SK-N-SH (cell line): ENCODE measurements at regions not wholly inside any gene's neighbourhood (a gene's known extent, or its start where the extent isn't known, plus 50 kb on each side); places are given as distances from the start of the nearest gene placed in this dataset.

Experiments used
- CTCF ChIA-PET: fragments of 300-600, 350-600 bp; formaldehyde crosslinking; extraction: SDS; loops from one replicate; lab custom pipeline; 2021; lab: Yijun Ruan, JAX
- POLR2A ChIA-PET: fragments of 350-600 bp; sonication (Branson Sonifier 250); formaldehyde crosslinking; extraction: SDS; loops from one replicate; lab custom pipeline; 2020; ENCODE audit warnings: antibody characterized with exemption, inconsistent platforms; lab: Yijun Ruan, JAX
- DNase-seq: peaks from one replicate; pipeline ENCODE4 v3.0.0; 2012
- H2AFZ ChIP-seq: fragments of 200-600 bp; sonication (generic); 2 replicates; pipeline ENCODE4 v1.8.1; 2016; ENCODE audit warnings: antibody characterized with exemption, mild to moderate bottlenecking, low read depth
- H3F3A ChIP-seq: fragments of 200-600 bp; sonication (generic); replicated peaks from 2 replicates; pipeline ENCODE3; 2016; ENCODE audit warnings: antibody characterized with exemption, mild to moderate bottlenecking; ENCODE audit not compliant: insufficient read depth
- H3K27ac ChIP-seq, 2 experiments: fragments of 200-500 bp in 1 of 2; fragments of 200-600 bp in 1 of 2; sonication (Bioruptor generic) in 1 of 2; sonication (generic), shearing (Covaris generic) in 1 of 2; 2 replicates each; pipeline versions ENCODE4 v1.5.1 to v1.6.1; 2014 to 2016; ENCODE audit warnings: low read depth in 2 of 2, inconsistent platforms in 1 of 2, low read length in 1 of 2, mild to moderate bottlenecking in 1 of 2, mixed read lengths in 1 of 2
- H3K27me3 ChIP-seq: fragments of 200-600 bp; sonication (generic), shearing (Covaris generic); 2 replicates; pipeline ENCODE4 v1.6.1; 2016; ENCODE audit warnings: mixed run types; ENCODE audit not compliant: insufficient read depth
- H3K36me3 ChIP-seq, 2 experiments: fragments of 200-500 bp in 1 of 2; fragments of 200-600 bp in 1 of 2; sonication (Bioruptor generic) in 1 of 2; sonication (generic) in 1 of 2; replicated peaks in 1 of 2; 2 replicates each; pipeline versions ENCODE3 to v1.5.1; 2014 to 2016; ENCODE audit warnings: low read length in 1 of 2, mild to moderate bottlenecking in 1 of 2; ENCODE audit not compliant: insufficient read depth in 2 of 2, control insufficient read depth in 1 of 2
- H3K4me1 ChIP-seq, 2 experiments: fragments of 200-500 bp in 1 of 2; fragments of 200-600 bp in 1 of 2; sonication (Bioruptor generic) in 1 of 2; sonication (generic), shearing (Covaris generic) in 1 of 2; 2 replicates each; pipeline versions ENCODE4 v1.5.1 to v1.6.1; 2014 to 2016; ENCODE audit warnings: low read depth in 1 of 2, low read length in 1 of 2, mixed run types in 1 of 2; ENCODE audit not compliant: insufficient read depth in 2 of 2, control insufficient read depth in 1 of 2
- H3K4me2 ChIP-seq: fragments of 200-600 bp; sonication (generic), shearing (Covaris generic); 2 replicates; pipeline ENCODE4 v1.6.1; 2017; ENCODE audit warnings: mixed run types
- H3K4me3 ChIP-seq, 2 experiments: fragments of 200-500 bp in 1 of 2; fragments of 200-600 bp in 1 of 2; sonication (Bioruptor generic) in 1 of 2; sonication (generic), shearing (Covaris generic) in 1 of 2; 2 replicates each; pipeline versions ENCODE4 v1.5.1 to v1.8.1; 2014 to 2016; ENCODE audit warnings: low read depth in 2 of 2, inconsistent platforms in 1 of 2, low read length in 1 of 2, mild to moderate bottlenecking in 1 of 2, mixed read lengths in 1 of 2, moderate library complexity in 1 of 2
- H3K79me2 ChIP-seq: fragments of 200-600 bp; sonication (generic); 2 replicates; pipeline ENCODE4 v1.8.1; 2017; ENCODE audit warnings: mild to moderate bottlenecking; ENCODE audit not compliant: insufficient read depth
- H3K9ac ChIP-seq: fragments of 200-600 bp; sonication (generic); 2 replicates; pipeline ENCODE4 v1.6.1; 2017; ENCODE audit warnings: mixed run types
- H3K9me2 ChIP-seq: fragments of 200-600 bp; sonication (generic); 2 replicates; pipeline ENCODE4 v1.6.1; 2017; ENCODE audit warnings: mixed run types
- H3K9me3 ChIP-seq: fragments of 200-600 bp; sonication (generic); 2 replicates; pipeline ENCODE4 v1.6.1; 2017; ENCODE audit warnings: mixed run types, mild to moderate bottlenecking, moderate library complexity
- H4K20me1 ChIP-seq: fragments of 200-600 bp; sonication (generic); 2 replicates; pipeline ENCODE4 v1.6.1; 2017; ENCODE audit warnings: mild to moderate bottlenecking, mixed run types; ENCODE audit not compliant: insufficient read depth
- CHD2 ChIP-seq: fragments of 150-350 bp; IDR thresholded peaks from 2 replicates; pipeline ENCODE4 v1.6.1; 2018; ENCODE audit warnings: low read length; ENCODE audit not compliant: partially characterized antibody
- CTCF ChIP-seq: fragments of 200-600 bp; sonication (generic); IDR thresholded peaks from 2 replicates; pipeline ENCODE4 v1.6.1; 2017; ENCODE audit warnings: antibody characterized with exemption, mild to moderate bottlenecking, moderate library complexity
- EZH2phosphoT487 ChIP-seq: fragments of 200-600 bp; sonication (generic); IDR thresholded peaks from 2 replicates; pipeline ENCODE4 v1.6.1; 2017; ENCODE audit warnings: low read depth, mixed run types, mild to moderate bottlenecking, antibody characterized with exemption, moderate library complexity, borderline replicate concordance
- FOXJ3 ChIP-seq: sonication (generic); formaldehyde crosslinking; IDR thresholded peaks from 2 replicates; pipeline ENCODE4 v1.5.1; 2020; ENCODE audit warnings: mild to moderate bottlenecking, missing genetic modification reagents
- GABPA ChIP-seq: IDR thresholded peaks from 2 replicates; pipeline ENCODE4 v1.4.0; 2012; ENCODE audit warnings: low read depth, mild to moderate bottlenecking
- JUND ChIP-seq: IDR thresholded peaks from 2 replicates; pipeline ENCODE4 v1.4.0; 2012
- MEF2A ChIP-seq: IDR thresholded peaks from 2 replicates; pipeline ENCODE4 v1.4.0; 2012; ENCODE audit warnings: low read depth, borderline replicate concordance
- NRF1 ChIP-seq: IDR thresholded peaks from 2 replicates; pipeline ENCODE4 v1.6.1; 2012; ENCODE audit warnings: low read depth, mild to moderate bottlenecking, low read length
- RAD21 ChIP-seq: IDR thresholded peaks from 2 replicates; pipeline ENCODE4 v1.6.1; 2012; ENCODE audit warnings: mild to moderate bottlenecking, low read length
- RCOR1 ChIP-seq: fragments of 150-350 bp; IDR thresholded peaks from 2 replicates; pipeline ENCODE4 v1.6.1; 2017; ENCODE audit warnings: antibody characterized with exemption, low read length
- RFX5 ChIP-seq: IDR thresholded peaks from 2 replicates; pipeline ENCODE4 v1.6.1; 2012; ENCODE audit warnings: mild to moderate bottlenecking, improper control_type of control experiment, low read length
- RXRA ChIP-seq: IDR thresholded peaks from 2 replicates; pipeline ENCODE4 v1.4.0; 2012; ENCODE audit warnings: low read depth, mild to moderate bottlenecking, borderline replicate concordance
- SIN3A ChIP-seq: IDR thresholded peaks from 2 replicates; pipeline ENCODE4 v1.6.1; 2012; ENCODE audit warnings: low read depth, mild to moderate bottlenecking, low read length, moderate library complexity, borderline replicate concordance
- TEAD4 ChIP-seq: IDR thresholded peaks from 2 replicates; pipeline ENCODE4 v1.4.0; 2012; ENCODE audit warnings: mild to moderate bottlenecking, borderline replicate concordance; ENCODE audit not compliant: insufficient read depth
- USF1 ChIP-seq: IDR thresholded peaks from 2 replicates; pipeline ENCODE4 v1.4.0; 2012; ENCODE audit warnings: low read depth, borderline replicate concordance
- USF2 ChIP-seq: fragments of 150-350 bp; IDR thresholded peaks from 2 replicates; pipeline ENCODE4 v1.6.1; 2017; ENCODE audit warnings: antibody characterized with exemption, low read length, low read depth, borderline replicate concordance
- WGBS: methylation state at CpG from one replicate; pipeline ENCODE4 v1.1.6; 2017; ENCODE audit warnings: low lambda C conversion rate; 5-methylcytosine and 5-hydroxymethylcytosine counted together
- TF ChIP-seq, protein P1 (sequence below): fragments of 150-350 bp; IDR thresholded peaks from 2 replicates; pipeline ENCODE4 v1.6.1; 2016; ENCODE audit warnings: mild to moderate bottlenecking, low read depth, low read length
- TF ChIP-seq, protein P2 (sequence below): IDR thresholded peaks from 2 replicates; pipeline ENCODE4 v1.4.0; 2012; ENCODE audit warnings: low read depth
- TF ChIP-seq, protein P3 (sequence below): IDR thresholded peaks from 2 replicates; pipeline ENCODE4 v1.6.1; 2012; ENCODE audit warnings: mild to moderate bottlenecking, low read depth, low read length, moderate library complexity

DNA sequence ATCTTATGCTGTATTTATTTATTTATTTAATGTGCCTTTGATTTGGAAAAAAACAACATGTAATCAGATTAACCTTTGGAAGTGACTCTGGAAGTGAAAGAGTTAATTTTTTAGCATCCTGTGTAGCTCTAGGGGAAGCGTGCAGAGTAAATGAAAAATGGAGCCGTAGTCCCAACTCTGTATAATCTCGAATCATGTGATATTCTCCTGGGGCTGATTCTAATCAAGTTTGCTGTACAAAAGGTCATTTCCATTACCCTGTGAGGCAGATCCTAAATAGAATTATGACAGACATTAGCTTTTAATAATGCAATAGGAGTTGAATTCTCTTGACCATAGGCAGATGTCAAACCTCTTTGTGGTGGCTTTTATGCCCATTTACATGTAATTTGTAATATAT is 238.6 kb upstream of the CSNK1A1L start:
- Histone ChIP-seq H3K36me3 (no peaks in the 10 kb centered on the region), H3K4me3 (no peak overlapping the region), H3K9ac (no peak overlapping the region), H3K27ac (no peak overlapping the region), H3K9me3 (peaks cover 8% of the 10 kb centered on the region), H3K4me1 (no peaks in the 10 kb centered on the region; a peak in 1 of 4 replicates), H3F3A (no peaks in the 10 kb centered on the region), H2AFZ (no peak overlapping the region), H4K20me1 (no peaks in the 10 kb centered on the region), H3K4me2 (no peak overlapping the region), H3K79me2 (no peaks in the 10 kb centered on the region), H3K27me3 (no peaks in the 10 kb centered on the region), H3K9me2 (no peaks in the 10 kb centered on the region)
- TF ChIP-seq, protein P1, sequence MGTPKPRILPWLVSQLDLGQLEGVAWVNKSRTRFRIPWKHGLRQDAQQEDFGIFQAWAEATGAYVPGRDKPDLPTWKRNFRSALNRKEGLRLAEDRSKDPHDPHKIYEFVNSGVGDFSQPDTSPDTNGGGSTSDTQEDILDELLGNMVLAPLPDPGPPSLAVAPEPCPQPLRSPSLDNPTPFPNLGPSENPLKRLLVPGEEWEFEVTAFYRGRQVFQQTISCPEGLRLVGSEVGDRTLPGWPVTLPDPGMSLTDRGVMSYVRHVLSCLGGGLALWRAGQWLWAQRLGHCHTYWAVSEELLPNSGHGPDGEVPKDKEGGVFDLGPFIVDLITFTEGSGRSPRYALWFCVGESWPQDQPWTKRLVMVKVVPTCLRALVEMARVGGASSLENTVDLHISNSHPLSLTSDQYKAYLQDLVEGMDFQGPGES: no peak
- no peak for TF ChIP-seq RXRA
- CTCF ChIA-PET: no interaction called here
- 10% methylated on average over 3 of the region's 3 CpGs for WGBS
- POLR2A ChIA-PET: no interaction called here
- DNase-seq: peak; percentile 2

DNA sequence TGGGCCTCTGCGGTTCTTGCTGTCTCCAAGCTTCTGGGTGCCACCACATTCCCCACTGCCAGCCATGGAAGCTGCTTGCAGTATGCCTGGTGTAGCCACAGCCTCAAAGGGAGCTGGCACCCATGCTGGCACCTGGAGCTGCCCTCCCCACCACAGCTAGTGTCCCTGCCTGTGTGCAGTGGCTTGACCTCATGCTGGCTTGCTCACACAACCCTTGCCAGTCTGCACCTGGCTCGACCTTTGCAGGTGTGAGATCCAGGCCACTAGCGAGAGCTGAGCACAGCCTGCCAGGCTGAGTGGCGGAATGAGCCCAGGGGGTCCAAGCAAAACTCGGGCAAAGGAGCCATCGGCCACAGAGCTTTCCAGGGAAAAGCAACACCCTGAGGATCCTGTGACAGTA is 236.7 kb upstream of the CSNK1A1L start:
- DNase-seq: no peak
- Histone ChIP-seq H2AFZ (no peak overlapping the region), H3K27me3 (no peaks in the 10 kb centered on the region), H3F3A (no peaks in the 10 kb centered on the region), H4K20me1 (no peaks in the 10 kb centered on the region), H3K4me2 (no peak overlapping the region), H3K79me2 (no peaks in the 10 kb centered on the region), H3K27ac (no peak overlapping the region), H3K9me2 (no peaks in the 10 kb centered on the region), H3K36me3 (no peaks in the 10 kb centered on the region), H3K4me3 (no peak overlapping the region), H3K9me3 (no peaks in the 10 kb centered on the region), H3K9ac (no peak overlapping the region), H3K4me1 (no peaks in the 10 kb centered on the region; a peak in 1 of 4 replicates)
- ChIA-PET CTCF (no interaction called here), POLR2A (no interaction called here)
- 64% methylated on average over 3 of the region's 6 CpGs for whole genome bisulfite sequencing
- TF ChIP-seq RFX5 (no peak), CHD2 (no peak), RCOR1 (no peak), USF2 (no peak), RXRA (no peak), CTCF (no peak), MEF2A (no peak), USF1 (no peak), NRF1 (no peak), SIN3A (no peak), GABPA (no peak), JUND (no peak), EZH2phosphoT487 (no peak), FOXJ3 (CRISPR knock-in tag) (no peak), TEAD4 (no peak), RAD21 (no peak)
- TF ChIP-seq, protein P2, sequence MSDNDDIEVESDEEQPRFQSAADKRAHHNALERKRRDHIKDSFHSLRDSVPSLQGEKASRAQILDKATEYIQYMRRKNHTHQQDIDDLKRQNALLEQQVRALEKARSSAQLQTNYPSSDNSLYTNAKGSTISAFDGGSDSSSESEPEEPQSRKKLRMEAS: no peak
- TF ChIP-seq, protein P3, sequence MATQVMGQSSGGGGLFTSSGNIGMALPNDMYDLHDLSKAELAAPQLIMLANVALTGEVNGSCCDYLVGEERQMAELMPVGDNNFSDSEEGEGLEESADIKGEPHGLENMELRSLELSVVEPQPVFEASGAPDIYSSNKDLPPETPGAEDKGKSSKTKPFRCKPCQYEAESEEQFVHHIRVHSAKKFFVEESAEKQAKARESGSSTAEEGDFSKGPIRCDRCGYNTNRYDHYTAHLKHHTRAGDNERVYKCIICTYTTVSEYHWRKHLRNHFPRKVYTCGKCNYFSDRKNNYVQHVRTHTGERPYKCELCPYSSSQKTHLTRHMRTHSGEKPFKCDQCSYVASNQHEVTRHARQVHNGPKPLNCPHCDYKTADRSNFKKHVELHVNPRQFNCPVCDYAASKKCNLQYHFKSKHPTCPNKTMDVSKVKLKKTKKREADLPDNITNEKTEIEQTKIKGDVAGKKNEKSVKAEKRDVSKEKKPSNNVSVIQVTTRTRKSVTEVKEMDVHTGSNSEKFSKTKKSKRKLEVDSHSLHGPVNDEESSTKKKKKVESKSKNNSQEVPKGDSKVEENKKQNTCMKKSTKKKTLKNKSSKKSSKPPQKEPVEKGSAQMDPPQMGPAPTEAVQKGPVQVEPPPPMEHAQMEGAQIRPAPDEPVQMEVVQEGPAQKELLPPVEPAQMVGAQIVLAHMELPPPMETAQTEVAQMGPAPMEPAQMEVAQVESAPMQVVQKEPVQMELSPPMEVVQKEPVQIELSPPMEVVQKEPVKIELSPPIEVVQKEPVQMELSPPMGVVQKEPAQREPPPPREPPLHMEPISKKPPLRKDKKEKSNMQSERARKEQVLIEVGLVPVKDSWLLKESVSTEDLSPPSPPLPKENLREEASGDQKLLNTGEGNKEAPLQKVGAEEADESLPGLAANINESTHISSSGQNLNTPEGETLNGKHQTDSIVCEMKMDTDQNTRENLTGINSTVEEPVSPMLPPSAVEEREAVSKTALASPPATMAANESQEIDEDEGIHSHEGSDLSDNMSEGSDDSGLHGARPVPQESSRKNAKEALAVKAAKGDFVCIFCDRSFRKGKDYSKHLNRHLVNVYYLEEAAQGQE: no peak
